Glomerular visceral epithelial cell (primary cell): ENCODE measurements at regions not wholly inside any gene's neighbourhood (a gene's known extent, or its start where the extent isn't known, plus 50 kb on each side); places are given as distances from the start of the nearest gene placed in this dataset.
"Not testable (repeated sequence)": the region's sequence is repeated elsewhere in the genome, so short reads cannot be mapped to it uniquely, and the experiment has no call there.

ENCODE experiments used
- DNase-seq: peaks from one replicate; pipeline ENCODE4 v3.0.0-alpha.2; 2016; ENCODE audit errors: extremely low spot score

DNA sequence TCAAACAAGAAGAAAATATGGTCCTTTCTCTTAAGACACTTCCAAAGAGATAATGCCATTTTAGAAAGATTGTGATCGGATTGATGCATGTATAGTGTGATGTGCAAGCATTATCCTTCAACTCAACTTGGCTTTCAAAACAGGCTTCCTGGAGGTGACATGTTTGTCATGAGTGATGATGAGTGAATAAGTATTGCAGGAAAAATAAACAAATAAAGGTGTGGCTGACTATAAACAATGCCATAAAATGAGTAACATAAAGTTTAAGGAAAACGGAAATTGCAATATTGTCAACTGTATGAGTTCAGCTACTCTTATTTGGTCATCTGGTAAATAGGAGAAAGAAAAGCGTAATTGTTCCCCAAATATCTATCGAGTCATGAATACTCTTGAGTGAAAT, 1283.7 kb downstream of the PCDH9 start:
- no peak for DNase-seq

DNA sequence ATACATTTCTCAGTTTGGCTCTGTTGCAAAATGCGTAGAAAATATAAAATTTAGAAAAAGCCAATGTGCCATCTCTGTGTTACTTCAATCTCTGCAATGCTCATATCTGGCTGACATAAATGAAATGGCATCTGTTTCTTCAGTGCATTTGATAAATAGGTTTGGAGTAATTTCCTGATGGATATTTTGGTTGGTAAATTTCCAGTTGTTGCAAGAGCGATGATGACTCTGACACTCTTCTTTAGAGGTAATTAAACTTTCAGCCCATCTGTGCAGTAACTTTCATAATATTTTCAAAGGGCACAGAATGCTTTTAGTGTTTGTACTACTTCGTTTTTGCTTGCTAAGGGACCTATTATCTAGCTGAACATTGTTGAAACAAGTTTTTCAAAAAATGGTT, 1286.4 kb downstream of the PCDH9 start:
- no peak for DNase-seq

- no peak for DNase-seq
Observed at GRCh38 chr13:65943024-65943423, 1287.1 kb downstream of the PCDH9 start.

GRCh38 chr13:65940720-65941119, 1289.4 kb downstream of the PCDH9 start:
- DNase-seq, result no peak

- no peak for DNase-seq
Observed at GRCh38 chr13:65937251-65937650, 1292.9 kb downstream of the PCDH9 start.

- DNase-seq, result no peak
Observed at GRCh38 chr13:65936249-65936648, 1293.9 kb downstream of the PCDH9 start.

- DNase-seq, result no peak
Observed at GRCh38 chr13:65932587-65933239, 1297.4 kb downstream of the PCDH9 start.

DNA sequence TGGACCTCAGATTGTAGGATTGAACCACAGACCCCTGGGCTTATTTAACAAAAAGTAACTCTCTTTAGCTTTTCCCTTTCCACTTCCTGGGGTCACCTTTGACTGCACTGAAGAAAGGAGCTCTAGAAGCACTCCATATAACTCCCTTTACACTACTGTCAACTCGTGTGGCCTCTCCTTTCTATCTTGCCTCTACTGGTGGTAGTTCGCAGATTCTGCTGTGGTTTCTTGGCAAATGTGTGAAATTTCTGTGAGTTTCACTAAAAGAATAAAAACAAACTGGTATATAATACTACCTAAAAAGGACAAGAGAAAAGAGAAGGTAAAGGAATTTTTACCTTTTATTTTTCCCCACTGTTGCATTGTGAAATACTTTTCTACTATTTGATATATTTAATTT, 1298.1 kb downstream of the PCDH9 start:
- no peak for DNase-seq

- no peak for DNase-seq
Observed at GRCh38 chr13:65929436-65929835, 1300.7 kb downstream of the PCDH9 start.

- DNase-seq, result no peak
Observed at GRCh38 chr13:65926750-65927171, 1303.4 kb downstream of the PCDH9 start.

GRCh38 chr13:65922846-65923245, 1307.3 kb downstream of the PCDH9 start:
- not testable (repeated sequence) for DNase-seq

DNA sequence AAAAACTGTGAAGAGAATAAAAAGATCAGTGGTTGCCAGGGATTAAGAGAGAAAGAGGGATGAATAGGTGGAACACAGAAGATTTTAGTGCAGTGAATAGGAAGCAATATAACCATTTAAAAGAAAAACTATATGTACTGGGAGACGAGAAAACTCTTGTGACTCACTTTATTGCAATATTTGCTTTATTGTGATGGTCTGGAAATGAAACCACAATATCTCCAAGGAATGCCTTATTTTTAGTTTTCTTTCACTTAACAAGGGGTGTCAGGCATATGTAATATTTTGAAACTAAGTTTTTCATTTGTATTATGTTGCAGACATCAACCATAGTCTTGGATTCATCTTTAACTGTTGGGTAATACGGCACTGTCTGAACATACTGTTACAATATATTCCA, 1308.2 kb downstream of the PCDH9 start:
- DNase-seq, result no peak

- DNase-seq, result no peak
Observed at GRCh38 chr13:65917731-65918130, 1312.4 kb downstream of the PCDH9 start.

- no peak for DNase-seq
Observed at GRCh38 chr13:65915195-65915594, 1314.9 kb downstream of the PCDH9 start.

GRCh38 chr13:65914716-65915115, 1315.4 kb downstream of the PCDH9 start:
- no peak for DNase-seq

GRCh38 chr13:65913173-65913572, 1317.0 kb downstream of the PCDH9 start:
- peak; percentile 32 for DNase-seq

GRCh38 chr13:65912516-65912915, 1317.6 kb downstream of the PCDH9 start:
- no peak for DNase-seq

GRCh38 chr13:65911546-65912193, 1318.5 kb downstream of the PCDH9 start:
- DNase-seq, result no peak

GRCh38 chr13:65909501-65909900, 1320.6 kb downstream of the PCDH9 start:
- DNase-seq, result no peak

GRCh38 chr13:65907666-65908525, 1322.2 kb downstream of the PCDH9 start:
- DNase-seq, result peak; percentile 14

DNA sequence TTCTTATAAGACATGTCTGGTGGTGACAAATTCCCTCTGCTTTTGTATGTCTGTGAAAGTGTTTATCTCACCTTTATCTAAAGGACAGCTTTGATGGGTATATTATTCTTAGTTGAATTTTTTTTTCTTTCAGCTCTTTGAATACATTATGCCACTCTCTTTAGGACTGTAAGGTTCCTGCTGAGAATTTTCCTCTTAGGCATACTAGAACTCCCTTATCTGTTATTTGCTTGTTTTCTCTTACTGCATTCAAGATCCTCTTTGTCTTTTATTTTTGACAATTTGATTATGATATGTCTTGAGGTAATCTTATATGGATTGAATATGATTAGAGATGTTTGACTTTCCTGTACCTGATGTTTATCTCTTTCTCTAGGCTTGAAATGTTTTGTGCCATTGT, 1328.4 kb downstream of the PCDH9 start:
- DNase-seq, result no peak

DNA sequence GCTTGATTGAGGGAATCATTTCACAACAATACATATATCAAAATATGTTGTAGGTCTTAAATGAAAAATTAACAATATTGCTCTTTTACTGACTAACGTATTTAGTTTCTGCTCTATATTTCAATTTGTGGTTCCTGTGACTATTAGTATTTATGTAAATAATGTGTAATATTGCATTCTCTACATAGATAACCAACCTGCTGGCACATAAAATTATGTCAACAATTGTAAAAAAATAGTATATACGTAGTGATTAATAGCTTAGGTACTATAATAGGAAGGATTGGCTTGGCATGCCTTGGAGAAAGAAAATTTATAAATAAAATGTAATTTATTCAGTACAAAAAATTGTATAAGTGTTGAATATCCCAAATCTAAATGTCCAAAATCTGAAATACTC, 1336.1 kb downstream of the PCDH9 start:
- DNase-seq, result no peak

DNA sequence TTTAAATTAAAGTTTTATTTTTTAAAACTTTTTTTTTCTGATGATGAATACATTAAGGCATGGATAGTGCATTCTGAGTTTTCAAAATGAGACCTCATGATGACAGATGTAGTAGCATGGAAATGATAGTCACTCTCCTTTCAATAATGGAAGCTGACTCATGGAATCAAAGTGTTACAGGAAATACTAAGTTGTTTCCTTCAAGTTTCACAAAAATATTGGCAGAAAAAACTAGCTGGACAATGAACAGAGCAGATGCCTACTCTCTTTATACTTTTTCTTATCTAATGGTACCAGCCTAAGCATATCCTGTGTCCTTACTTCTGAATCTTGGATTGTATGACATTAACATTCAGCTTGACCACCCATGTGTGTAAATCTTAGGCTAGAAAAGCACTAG, 1337.3 kb downstream of the PCDH9 start:
- no peak for DNase-seq
